Upper lobe of left lung (tissue), 4 donors: ENCODE measurements at regions not wholly inside any gene's neighbourhood (a gene's known extent, or its start where the extent isn't known, plus 50 kb on each side); places are given as distances from the start of the nearest gene placed in this dataset.

ENCODE experiments used
- EP300 ChIP-seq, 4 donors: sonication (generic); formaldehyde crosslinking; IDR thresholded peaks; one replicate each; pipeline ENCODE4 v1.5.1; 2017; ENCODE audit warnings: antibody characterized with exemption in 4 of 4, control low read depth in 2 of 4
- POLR2A ChIP-seq, 4 donors: fragments of 450-650 bp; IDR thresholded peaks; one replicate each; pipeline ENCODE4 v1.5.1; 2016 to 2017; ENCODE audit warnings: antibody characterized with exemption in 4 of 4, mild to moderate bottlenecking in 2 of 4
- POLR2AphosphoS5 ChIP-seq, 2 donors: sonication (generic); formaldehyde crosslinking; IDR thresholded peaks; one replicate each; pipeline ENCODE4 v1.5.1; 2017; ENCODE audit warnings: antibody characterized with exemption in 2 of 2
- TF ChIP-seq, protein P1 (sequence below), 6 experiments: fragments of 450-650 bp in 4 of 6; fragments of 200-600 bp in 2 of 6; sonication (generic) in 2 of 6; IDR thresholded peaks; one replicate each; pipeline ENCODE4 v1.5.1; 2016 to 2019; ENCODE audit warnings: antibody characterized with exemption in 6 of 6

GRCh38 chr10:131371571-131371970 lies 60.0 kb upstream of the TCERG1L start:
- TF ChIP-seq POLR2A (IDR thresholded peaks at IDR 0.05) (no peak), POLR2AphosphoS5 (IDR thresholded peaks at IDR 0.05) (no peak), EP300 (IDR thresholded peaks at IDR 0.05) (no peak)
- TF ChIP-seq, protein P1, sequence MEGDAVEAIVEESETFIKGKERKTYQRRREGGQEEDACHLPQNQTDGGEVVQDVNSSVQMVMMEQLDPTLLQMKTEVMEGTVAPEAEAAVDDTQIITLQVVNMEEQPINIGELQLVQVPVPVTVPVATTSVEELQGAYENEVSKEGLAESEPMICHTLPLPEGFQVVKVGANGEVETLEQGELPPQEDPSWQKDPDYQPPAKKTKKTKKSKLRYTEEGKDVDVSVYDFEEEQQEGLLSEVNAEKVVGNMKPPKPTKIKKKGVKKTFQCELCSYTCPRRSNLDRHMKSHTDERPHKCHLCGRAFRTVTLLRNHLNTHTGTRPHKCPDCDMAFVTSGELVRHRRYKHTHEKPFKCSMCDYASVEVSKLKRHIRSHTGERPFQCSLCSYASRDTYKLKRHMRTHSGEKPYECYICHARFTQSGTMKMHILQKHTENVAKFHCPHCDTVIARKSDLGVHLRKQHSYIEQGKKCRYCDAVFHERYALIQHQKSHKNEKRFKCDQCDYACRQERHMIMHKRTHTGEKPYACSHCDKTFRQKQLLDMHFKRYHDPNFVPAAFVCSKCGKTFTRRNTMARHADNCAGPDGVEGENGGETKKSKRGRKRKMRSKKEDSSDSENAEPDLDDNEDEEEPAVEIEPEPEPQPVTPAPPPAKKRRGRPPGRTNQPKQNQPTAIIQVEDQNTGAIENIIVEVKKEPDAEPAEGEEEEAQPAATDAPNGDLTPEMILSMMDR (IDR thresholded peaks at IDR 0.05) = no peak
